ENCODE measurements at regions not wholly inside any gene's neighbourhood (a gene's known extent, or its start where the extent isn't known, plus 50 kb on each side); places are given as distances from the start of the nearest gene placed in this dataset.

GRCh38 chr17:31753011-31753410 lies 106.0 kb downstream of the COPRS start:
- TF ChIP-seq Cebpa-rat (IDR thresholded peaks at IDR 0.05), result no peak
- no peak overlapping the region for H3K4me3 ChIP-seq
- H3K9ac ChIP-seq, result no peak overlapping the region
- H3K4me2 ChIP-seq, result no peak overlapping the region
- H3K36me3 ChIP-seq, result no peaks in the 10 kb centered on the region
- H3K27ac ChIP-seq, result no peak overlapping the region
- H3K4me1 ChIP-seq, result peaks cover 0 to 10% (median 0%) of the 10 kb centered on the region in 10 experiments; a peak in 3 of 20 replicates
- no peaks in the 10 kb centered on the region for H4K20me1 ChIP-seq
- no peaks in the 10 kb centered on the region for H3K27me3 ChIP-seq
- no peaks in the 10 kb centered on the region; a peak in 2 of 22 replicates for H3K9me3 ChIP-seq (replicated peaks in 1 of 11)

GRCh38 chr17:31752584-31752983 lies 106.5 kb downstream of the COPRS start:
- Histone ChIP-seq H3K4me1 (peaks cover 0 to 10% (median 0%) of the 10 kb centered on the region in 10 experiments; a peak in 3 of 20 replicates), H3K4me2 (no peak overlapping the region), H3K27me3 (no peaks in the 10 kb centered on the region), H3K4me3 (no peak overlapping the region), H4K20me1 (no peaks in the 10 kb centered on the region), H3K9me3 (replicated peaks in 1 of 11) (no peaks in the 10 kb centered on the region; a peak in 2 of 22 replicates), H3K27ac (no peak overlapping the region), H3K36me3 (no peaks in the 10 kb centered on the region), H3K9ac (no peak overlapping the region)
- no peak for TF ChIP-seq Cebpa-rat (IDR thresholded peaks at IDR 0.05)

DNA sequence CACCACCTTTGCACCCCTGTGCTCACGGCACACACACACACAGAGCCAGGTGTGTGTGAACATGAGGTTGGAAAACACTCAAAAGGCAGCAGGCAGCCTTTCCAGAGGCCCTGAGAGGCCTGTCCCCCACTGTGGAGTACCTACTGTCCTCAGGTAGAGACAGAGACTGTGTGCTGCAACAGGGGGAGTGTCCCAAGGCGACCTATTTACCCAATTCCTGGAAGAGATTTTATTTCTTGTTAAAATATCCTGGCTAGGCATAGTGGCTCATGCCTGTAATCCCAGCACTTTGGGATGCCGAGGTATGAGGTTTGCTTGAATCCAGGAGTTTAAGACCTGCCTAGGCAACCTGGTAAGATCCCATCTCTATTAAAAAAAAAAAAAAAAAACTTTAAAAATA lies 108.5 kb downstream of the COPRS start:
- H3K4me3 ChIP-seq, result no peak overlapping the region
- no peaks in the 10 kb centered on the region for H3K36me3 ChIP-seq
- H3K4me2 ChIP-seq, result no peak overlapping the region
- no peak overlapping the region for H3K9ac ChIP-seq
- H3K27ac ChIP-seq, result no peak overlapping the region
- no peaks in the 10 kb centered on the region for H3K9me3 ChIP-seq (replicated peaks in 1 of 11)
- peaks cover 0 to 21% (median 5%) of the 10 kb centered on the region in 10 experiments; a peak in 10 of 20 replicates for H3K4me1 ChIP-seq
- H4K20me1 ChIP-seq, result no peaks in the 10 kb centered on the region
- no peak for TF ChIP-seq Cebpa-rat (IDR thresholded peaks at IDR 0.05)
- no peaks in the 10 kb centered on the region for H3K27me3 ChIP-seq

GRCh38 chr17:31748881-31749280 lies 110.2 kb downstream of the COPRS start:
- Histone ChIP-seq H4K20me1 (no peaks in the 10 kb centered on the region), H3K4me2 (no peak overlapping the region), H3K9me3 (replicated peaks in 1 of 11) (no peaks in the 10 kb centered on the region), H3K4me3 (no peak overlapping the region), H3K27me3 (no peaks in the 10 kb centered on the region), H3K36me3 (no peaks in the 10 kb centered on the region), H3K27ac (no peak overlapping the region), H3K9ac (no peak overlapping the region), H3K4me1 (peaks cover 9 to 33% (median 22%) of the 10 kb centered on the region in 10 experiments)
- TF ChIP-seq Cebpa-rat (IDR thresholded peaks at IDR 0.05), result no peak

DNA sequence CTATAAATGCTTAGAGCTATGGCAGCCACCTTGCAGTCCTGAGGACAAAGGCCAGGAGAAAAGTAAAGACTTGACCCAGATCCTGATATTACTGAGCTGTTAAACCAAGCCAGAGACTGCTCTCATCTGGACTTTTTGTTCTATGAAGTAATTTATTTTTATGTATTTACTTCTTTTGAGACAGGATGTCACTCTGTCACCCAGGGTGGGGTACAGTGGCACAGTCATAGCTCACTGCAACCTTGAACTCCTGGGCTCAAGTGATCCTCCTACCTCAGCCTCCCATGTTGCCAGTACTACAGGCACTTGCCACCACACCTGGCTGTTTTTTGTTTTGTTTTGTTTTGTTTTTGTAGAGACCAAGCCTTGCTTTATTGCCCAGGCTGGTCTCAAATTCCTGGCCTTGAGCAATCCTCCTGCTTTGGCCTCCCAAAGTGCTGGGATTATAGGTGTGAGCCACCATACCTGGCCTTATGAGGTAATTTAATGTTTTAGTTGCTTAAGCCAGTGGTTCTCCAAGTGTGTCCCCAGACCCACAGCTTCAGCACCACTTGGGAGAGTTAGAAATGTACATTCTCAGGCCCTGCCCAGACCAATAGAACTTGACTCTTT lies 112.1 kb downstream of the COPRS start:
- Histone ChIP-seq H3K9me3 (replicated peaks in 1 of 11) (no peaks in the 10 kb centered on the region), H4K20me1 (no peaks in the 10 kb centered on the region), H3K36me3 (no peaks in the 10 kb centered on the region), H3K9ac (no peak overlapping the region), H3K4me1 (peaks cover 14 to 52% (median 33%) of the 10 kb centered on the region in 10 experiments), H3K27ac (no peak overlapping the region), H3K4me3 (no peak overlapping the region), H3K27me3 (no peaks in the 10 kb centered on the region), H3K4me2 (0 out of 22 replicates have a peak overlapping the region, but pooled peaks of 1 of the 11 experiments have one; percentile 0)
- TF ChIP-seq Cebpa-rat (IDR thresholded peaks at IDR 0.05), result no peak

DNA sequence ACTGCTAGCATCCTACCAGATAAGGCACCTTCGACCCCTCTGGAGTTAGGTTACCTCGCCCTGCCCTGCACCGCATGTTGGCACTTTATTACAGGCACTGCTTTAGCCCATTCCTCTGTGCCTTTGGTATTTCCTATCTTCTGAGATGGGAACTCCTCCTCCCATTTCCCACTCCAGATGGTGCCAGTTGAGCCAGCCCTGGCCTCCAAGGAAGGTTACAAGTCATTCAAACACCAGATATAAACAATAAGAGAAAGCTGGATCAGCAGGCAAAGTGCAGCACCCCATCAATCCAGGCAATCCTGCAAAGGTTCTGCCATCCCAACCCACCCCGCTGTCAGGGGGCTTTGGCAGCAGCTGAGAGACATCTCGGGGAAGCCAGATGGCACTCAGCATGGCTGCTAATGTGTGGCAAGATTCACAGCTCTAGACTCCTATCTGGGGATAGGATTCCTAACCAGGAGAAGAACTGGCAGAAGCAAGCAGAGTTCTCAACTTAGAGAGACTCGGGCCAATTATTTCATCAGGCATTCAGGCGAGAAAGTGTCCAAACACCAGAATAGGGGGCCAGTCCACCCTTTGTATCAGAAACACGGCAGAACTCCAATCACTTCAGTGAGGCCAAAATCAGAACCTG lies 113.0 kb downstream of the COPRS start:
- H3K27ac ChIP-seq, result no peak overlapping the region
- peaks cover 14 to 52% (median 33%) of the 10 kb centered on the region in 10 experiments for H3K4me1 ChIP-seq
- no peak for TF ChIP-seq Cebpa-rat (IDR thresholded peaks at IDR 0.05)

GRCh38 chr17:31744511-31744951 lies 114.5 kb downstream of the COPRS start:
- H3K4me2 ChIP-seq, result peak overlapping the region; percentile 46 to 82 (median 74); a peak in 21 of 22 replicates
- H3K27ac ChIP-seq, result peak overlapping the region in 3 of 11 experiments; percentile 4 to 31 (median 21); a peak in 4 of 22 replicates
- no peaks in the 10 kb centered on the region for H3K27me3 ChIP-seq
- H3K9me3 ChIP-seq (replicated peaks in 1 of 11), result no peaks in the 10 kb centered on the region
- H3K4me1 ChIP-seq, result peaks cover 14 to 49% (median 33%) of the 10 kb centered on the region in 10 experiments
- H3K36me3 ChIP-seq, result no peaks in the 10 kb centered on the region
- H3K4me3 ChIP-seq, result no peak overlapping the region; a peak in 2 of 20 replicates
- H3K9ac ChIP-seq, result peak overlapping the region in 2 of 11 experiments; percentile 26 to 34; a peak in 2 of 22 replicates
- no peak for TF ChIP-seq Cebpa-rat (IDR thresholded peaks at IDR 0.05)
- no peaks in the 10 kb centered on the region for H4K20me1 ChIP-seq

More for the DNA sequence above, 113.0 kb downstream of the COPRS start:
- peak overlapping the region in 7 of 11 experiments; percentile 64 to 82 (median 75); a peak in 9 of 22 replicates for H3K4me2 ChIP-seq
- no peaks in the 10 kb centered on the region for H3K9me3 ChIP-seq (replicated peaks in 1 of 11)
- H4K20me1 ChIP-seq, result no peaks in the 10 kb centered on the region
- no peak overlapping the region for H3K4me3 ChIP-seq
- H3K9ac ChIP-seq, result no peak overlapping the region
- H3K36me3 ChIP-seq, result no peaks in the 10 kb centered on the region
- H3K27me3 ChIP-seq, result no peaks in the 10 kb centered on the region

- H3K4me3 ChIP-seq, result peak overlapping the region in 1 of 10 experiments; percentile 48; a peak in 2 of 20 replicates
- no peaks in the 10 kb centered on the region for H3K36me3 ChIP-seq
- H4K20me1 ChIP-seq, result no peaks in the 10 kb centered on the region
- no peaks in the 10 kb centered on the region for H3K9me3 ChIP-seq (replicated peaks in 1 of 11)
- H3K9ac ChIP-seq, result peak overlapping the region in 2 of 11 experiments; percentile 26 to 34; a peak in 1 of 22 replicates
- H3K27me3 ChIP-seq, result no peaks in the 10 kb centered on the region
- H3K4me1 ChIP-seq, result peaks cover 14 to 47% (median 33%) of the 10 kb centered on the region in 10 experiments
- TF ChIP-seq Cebpa-rat (IDR thresholded peaks at IDR 0.05), result no peak
- H3K4me2 ChIP-seq, result peak overlapping the region; percentile 46 to 82 (median 74)
- H3K27ac ChIP-seq, result peak overlapping the region in 2 of 11 experiments; percentile 5 to 31; a peak in 3 of 22 replicates
These were observed 115.2 kb downstream of the COPRS start for GRCh38 chr17:31743797-31744196.

- H3K4me1 ChIP-seq, result peaks cover 14 to 43% (median 33%) of the 10 kb centered on the region in 10 experiments
- H3K9ac ChIP-seq, result no peak overlapping the region
- H3K4me2 ChIP-seq, result no peak overlapping the region
- no peaks in the 10 kb centered on the region for H3K9me3 ChIP-seq (replicated peaks in 1 of 11)
- no peaks in the 10 kb centered on the region for H3K27me3 ChIP-seq
- no peaks in the 10 kb centered on the region for H4K20me1 ChIP-seq
- TF ChIP-seq Cebpa-rat (IDR thresholded peaks at IDR 0.05), result no peak
- H3K4me3 ChIP-seq, result no peak overlapping the region
- no peaks in the 10 kb centered on the region for H3K36me3 ChIP-seq
- H3K27ac ChIP-seq, result no peak overlapping the region
These were observed 117.7 kb downstream of the COPRS start for GRCh38 chr17:31741371-31741770.

Measured in BLaER1 treated with 17β-estradiol and CSF1 and Interleukin-3, amounts not matched to agents 10 nM and 100 nM (cell line).